ENCODE measurements at regions not wholly inside any gene's neighbourhood (a gene's known extent, or its start where the extent isn't known, plus 50 kb on each side); places are given as distances from the start of the nearest gene placed in this dataset.

DNA sequence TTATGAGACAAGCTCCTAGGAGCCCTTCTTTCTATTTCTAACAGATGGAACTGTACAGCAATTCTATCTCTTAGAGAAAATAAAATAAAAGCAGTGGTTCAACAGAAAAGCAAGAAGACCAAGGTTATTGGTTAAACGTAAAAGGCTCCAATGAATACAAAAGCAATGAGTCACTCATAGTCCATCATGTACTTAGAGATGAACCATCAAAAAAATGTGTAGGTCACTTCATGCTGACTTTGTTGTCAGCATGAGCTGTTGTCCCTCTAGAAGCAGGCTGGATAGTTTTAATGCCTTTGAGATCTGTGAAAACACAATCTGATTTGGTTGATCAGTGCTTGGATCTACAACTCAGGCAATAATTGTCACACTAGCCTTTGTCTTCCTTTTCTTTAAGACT lies 378.6 kb upstream of the ANXA10 start:
- TF ChIP-seq, protein P1, sequence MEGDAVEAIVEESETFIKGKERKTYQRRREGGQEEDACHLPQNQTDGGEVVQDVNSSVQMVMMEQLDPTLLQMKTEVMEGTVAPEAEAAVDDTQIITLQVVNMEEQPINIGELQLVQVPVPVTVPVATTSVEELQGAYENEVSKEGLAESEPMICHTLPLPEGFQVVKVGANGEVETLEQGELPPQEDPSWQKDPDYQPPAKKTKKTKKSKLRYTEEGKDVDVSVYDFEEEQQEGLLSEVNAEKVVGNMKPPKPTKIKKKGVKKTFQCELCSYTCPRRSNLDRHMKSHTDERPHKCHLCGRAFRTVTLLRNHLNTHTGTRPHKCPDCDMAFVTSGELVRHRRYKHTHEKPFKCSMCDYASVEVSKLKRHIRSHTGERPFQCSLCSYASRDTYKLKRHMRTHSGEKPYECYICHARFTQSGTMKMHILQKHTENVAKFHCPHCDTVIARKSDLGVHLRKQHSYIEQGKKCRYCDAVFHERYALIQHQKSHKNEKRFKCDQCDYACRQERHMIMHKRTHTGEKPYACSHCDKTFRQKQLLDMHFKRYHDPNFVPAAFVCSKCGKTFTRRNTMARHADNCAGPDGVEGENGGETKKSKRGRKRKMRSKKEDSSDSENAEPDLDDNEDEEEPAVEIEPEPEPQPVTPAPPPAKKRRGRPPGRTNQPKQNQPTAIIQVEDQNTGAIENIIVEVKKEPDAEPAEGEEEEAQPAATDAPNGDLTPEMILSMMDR (IDR thresholded peaks at IDR 0.05), result no peak
- TF ChIP-seq POLR2A (IDR thresholded peaks at IDR 0.05), result no peak
